ENCODE measurements at regions not wholly inside any gene's neighbourhood (a gene's known extent, or its start where the extent isn't known, plus 50 kb on each side); places are given as distances from the start of the nearest gene placed in this dataset.

GRCh38 chr16:7216719-7217118, 115.9 kb upstream of the RBFOX1 start:
- H2AFZ ChIP-seq (ENCODE audit: low read length): no peak overlapping the region
- H3K27me3 ChIP-seq (ENCODE audit: control insufficient read depth in 1 of 2, insufficient read depth in 2 of 2, low read length in 2 of 2): no peaks in the 10 kb centered on the region
- H3K36me3 ChIP-seq (replicated peaks in 1 of 2; ENCODE audit: control insufficient read depth in 1 of 2, insufficient read depth in 2 of 2, low read length in 2 of 2): no peaks in the 10 kb centered on the region
- H3K9me3 ChIP-seq (ENCODE audit: low read length): no peaks in the 10 kb centered on the region
- no peak overlapping the region for H3K27ac ChIP-seq (ENCODE audit: extremely low read length, insufficient read depth, low read length)
- in situ Hi-C loops (cut with HindIII; ENCODE audit: extremely low pct_ligation_motif_present, low pct_unique_long_range_greater_than_20kb) (no loop called here), intact Hi-C loops (cut with micrococcal nuclease; ENCODE audit: unreplicated experiment) (no loop called here)
- POLR2A ChIA-PET: no interaction called here
- no peak overlapping the region for H3K4me2 ChIP-seq (ENCODE audit: low read depth, low read length)
- ATAC-seq (no peak), FAIRE-seq (no peak), DNase-seq (ENCODE audit: low spot score) (no peak)
- H3K4me1 ChIP-seq (ENCODE audit: insufficient read depth, low read length): no peaks in the 10 kb centered on the region
- BruUV-seq (replicated peaks): no TSS peak
- no peak overlapping the region for H3K9ac ChIP-seq (ENCODE audit: insufficient read depth, low read depth, low read length)
- H4K20me1 ChIP-seq (ENCODE audit: insufficient read depth, low read length): no peaks in the 10 kb centered on the region
- TF ChIP-seq PCBP2 (optimal IDR thresholded peaks at IDR 0.05; ENCODE audit: low read depth, low read length, poor library complexity, severe bottlenecking): peak; percentile 77
- peak; percentile 86 for TF ChIP-seq HNRNPK (IDR thresholded peaks at IDR 0.05; ENCODE audit: low read depth, low read length, poor library complexity, severe bottlenecking)
- TF ChIP-seq IRF9 (CRISPR knock-in tag; IDR thresholded peaks at IDR 0.05; ENCODE audit: borderline replicate concordance): no peak
- no peak for TF ChIP-seq ZFP36L2 (CRISPR knock-in tag; IDR thresholded peaks at IDR 0.05)
- TF ChIP-seq ZNF407 (CRISPR knock-in tag; IDR thresholded peaks at IDR 0.05; ENCODE audit: not compliant biosample characterization): no peak
- TF ChIP-seq CEBPB (IDR thresholded peaks at IDR 0.05; ENCODE audit: borderline replicate concordance, low read depth, low read length): no peak
- TF ChIP-seq THAP11 (CRISPR knock-in tag; IDR thresholded peaks at IDR 0.05): no peak
- no peak overlapping the region for H3K4me3 ChIP-seq (replicated peaks in 1 of 3; ENCODE audit: insufficient read depth in 1 of 3, low read depth in 2 of 3, low read length in 3 of 3)
- H3K79me2 ChIP-seq (ENCODE audit: insufficient read depth, low read length): no peaks in the 10 kb centered on the region
- CTCF ChIA-PET (ENCODE audit: low intra/inter-chr PET ratio, low total read pairs): no interaction called here

All from HepG2 (cell line).